Fibroblast of pulmonary artery (primary cell): ENCODE measurements at regions not wholly inside any gene's neighbourhood (a gene's known extent, or its start where the extent isn't known, plus 50 kb on each side); places are given as distances from the start of the nearest gene placed in this dataset.

Source experiments
- DNase-seq: peaks from one replicate; pipeline ENCODE4 v3.0.0-alpha.2; 2010; ENCODE audit warnings: low read depth
- H3K4me3 ChIP-seq: replicated peaks from 2 replicates; pipeline ENCODE4 v1.5.1; 2011; ENCODE audit warnings: low read depth, mild to moderate bottlenecking, control low read depth, low read length, moderate library complexity
- CTCF ChIP-seq: IDR thresholded peaks from 2 replicates; pipeline ENCODE4 v1.5.1; 2011; ENCODE audit warnings: mild to moderate bottlenecking, control low read depth, low read length, inconsistent platforms; ENCODE audit errors: missing control alignments

- DNase-seq: no peak
- TF ChIP-seq CTCF: no peak
- H3K4me3 ChIP-seq: no peak overlapping the region
Observed at GRCh38 chr18:75658330-75658729, 230.8 kb upstream of the SMIM21 start.

GRCh38 chr18:75656563-75657247, 229.2 kb upstream of the SMIM21 start:
- TF ChIP-seq CTCF: no peak

GRCh38 chr18:75656035-75656434, 228.5 kb upstream of the SMIM21 start:
- no peak for TF ChIP-seq CTCF
- no peak overlapping the region for H3K4me3 ChIP-seq
- DNase-seq: no peak

More at GRCh38 chr18:75656563-75657247, 229.2 kb upstream of the SMIM21 start:
- no peak for DNase-seq
- H3K4me3 ChIP-seq: no peak overlapping the region

GRCh38 chr18:75654851-75655751, 227.6 kb upstream of the SMIM21 start:
- no peak for DNase-seq
- no peak for TF ChIP-seq CTCF
- H3K4me3 ChIP-seq: no peak overlapping the region

GRCh38 chr18:75654386-75654785, 226.9 kb upstream of the SMIM21 start:
- no peak overlapping the region for H3K4me3 ChIP-seq
- DNase-seq: no peak
- no peak for TF ChIP-seq CTCF

GRCh38 chr18:75652528-75652927, 225.0 kb upstream of the SMIM21 start:
- no peak overlapping the region for H3K4me3 ChIP-seq
- no peak for TF ChIP-seq CTCF
- no peak for DNase-seq
